Body of pancreas (tissue), 4 donors: ENCODE measurements at regions not wholly inside any gene's neighbourhood (a gene's known extent, or its start where the extent isn't known, plus 50 kb on each side); places are given as distances from the start of the nearest gene placed in this dataset.

Experiments
- ATAC-seq: fragments of 150-250 bp; one replicate; pipeline ENCODE4 v1.9.1; 2016
- DNase-seq, 4 donors: peaks; one replicate each; pipeline ENCODE4 v3.0.0-alpha.2; 2019
- H3K27ac ChIP-seq, 4 donors: fragments of 200-600 bp; sonication (generic); 1 replicate in 3 of 4; 2 replicates in 1 of 4; pipeline versions ENCODE4 v1.5.1 to v1.6.1; 2016 to 2019; ENCODE audit warnings: mild to moderate bottlenecking in 1 of 4, mixed read lengths in 1 of 4, moderate library complexity in 1 of 4
- H3K27me3 ChIP-seq, 2 donors: fragments of 200-600 bp; sonication (generic); one replicate each; pipeline ENCODE4 v1.6.0; 2016; ENCODE audit warnings: mild to moderate bottlenecking in 1 of 2
- H3K36me3 ChIP-seq, 2 donors: fragments of 200-600 bp; sonication (generic); replicated peaks in 1 of 2; 2 replicates each; pipeline ENCODE4 v1.5.1; 2016; ENCODE audit warnings: low read depth in 2 of 2; ENCODE audit not compliant: insufficient read depth in 1 of 2
- H3K4me1 ChIP-seq: fragments of 200-600 bp; sonication (generic); one replicate; pipeline ENCODE4 v1.6.0; 2016
- H3K4me3 ChIP-seq, 2 donors: fragments of 200-600 bp; sonication (generic); 1 replicate in 1 of 2; 2 replicates in 1 of 2; pipeline ENCODE4 v1.5.1; 2016 to 2019
- H3K9me3 ChIP-seq, 3 donors: fragments of 200-600 bp; sonication (generic); 1 replicate in 2 of 3; 2 replicates in 1 of 3; pipeline ENCODE4 v1.5.1; 2016
- CTCF ChIP-seq, 7 experiments: fragments of 450-650 bp in 4 of 7; fragments of 200-600 bp in 3 of 7; sonication (generic) in 3 of 7; IDR thresholded peaks; one replicate each; pipeline ENCODE4 v1.5.1; 2016 to 2019; ENCODE audit warnings: antibody characterized with exemption in 7 of 7
- POLR2A ChIP-seq, 3 donors: fragments of 450-650 bp; IDR thresholded peaks; one replicate each; pipeline ENCODE4 v1.6.1; 2016; ENCODE audit warnings: antibody characterized with exemption in 3 of 3, mild to moderate bottlenecking in 2 of 3
- WGBS, 2 donors: methylation state at CpG; one replicate each; pipeline ENCODE4 v1.1.5; 2017; 5-methylcytosine and 5-hydroxymethylcytosine counted together
- intact Hi-C: fragments of 100-400 bp; cut with DNase I; formaldehyde crosslinking; loops from one replicate; pipeline ENCODE4 v1.15.1; 2023

- intact Hi-C loops: no loop called here
- H3K9me3 ChIP-seq: no peaks in the 10 kb centered on the region
- H3K4me3 ChIP-seq: no peak overlapping the region
- ATAC-seq (no peak), DNase-seq (no peak)
- 42 to 50% methylated on average over 1 of the region's 1 CpG for WGBS, 2 donors
- H3K27ac ChIP-seq: no peak overlapping the region
- H3K27me3 ChIP-seq: no peaks in the 10 kb centered on the region
- no peaks in the 10 kb centered on the region for H3K36me3 ChIP-seq
- TF ChIP-seq CTCF (IDR thresholded peaks at IDR 0.05): no peak
- TF ChIP-seq POLR2A (IDR thresholded peaks at IDR 0.05): no peak
- H3K4me1 ChIP-seq: no peaks in the 10 kb centered on the region
These were observed 142.2 kb downstream of the ABCA8 start for GRCh38 chr17:68812876-68813584.

GRCh38 chr17:68809148-68809547 is 146.0 kb downstream of the ABCA8 start:
- no peak for DNase-seq
- no peaks in the 10 kb centered on the region for H3K27me3 ChIP-seq
- TF ChIP-seq POLR2A (IDR thresholded peaks at IDR 0.05) (no peak), CTCF (IDR thresholded peaks at IDR 0.05) (no peak)
- no peaks in the 10 kb centered on the region for H3K4me1 ChIP-seq
- H3K36me3 ChIP-seq: no peaks in the 10 kb centered on the region
- no peaks in the 10 kb centered on the region for H3K9me3 ChIP-seq
- no peak overlapping the region for H3K4me3 ChIP-seq
- intact Hi-C loops: no loop called here
- ATAC-seq: no peak
- WGBS, 2 donors: 87 to 93% methylated on average over 2 of the region's 2 CpGs
- H3K27ac ChIP-seq: no peak overlapping the region

GRCh38 chr17:68807998-68808772 is 147.0 kb downstream of the ABCA8 start:
- no peaks in the 10 kb centered on the region for H3K36me3 ChIP-seq
- ATAC-seq (no peak), DNase-seq (no peak)
- WGBS, 2 donors: 75 to 86% methylated on average over 2 of the region's 2 CpGs
- intact Hi-C loops: no loop called here
- H3K4me3 ChIP-seq: no peak overlapping the region
- no peaks in the 10 kb centered on the region for H3K4me1 ChIP-seq
- no peak for TF ChIP-seq POLR2A (IDR thresholded peaks at IDR 0.05)
- no peak for TF ChIP-seq CTCF (IDR thresholded peaks at IDR 0.05)
- H3K27me3 ChIP-seq: no peaks in the 10 kb centered on the region
- H3K9me3 ChIP-seq: no peaks in the 10 kb centered on the region
- H3K27ac ChIP-seq: no peak overlapping the region

GRCh38 chr17:68805609-68806008 is 149.6 kb downstream of the ABCA8 start:
- no peak overlapping the region for H3K27ac ChIP-seq
- H3K36me3 ChIP-seq: no peaks in the 10 kb centered on the region
- H3K4me1 ChIP-seq: no peaks in the 10 kb centered on the region
- ATAC-seq (no peak), DNase-seq (no peak)
- intact Hi-C loops: no loop called here
- no peak for TF ChIP-seq POLR2A (IDR thresholded peaks at IDR 0.05)
- no peak for TF ChIP-seq CTCF (IDR thresholded peaks at IDR 0.05)
- H3K27me3 ChIP-seq: no peaks in the 10 kb centered on the region
- H3K4me3 ChIP-seq: no peak overlapping the region
- no peaks in the 10 kb centered on the region for H3K9me3 ChIP-seq
- 83 to 92% methylated on average over 1 of the region's 1 CpG for WGBS, 2 donors
